Activated naive CD4-positive, alpha-beta T cell treated with anti-CD3 and anti-CD28 coated beads, Interleukin-2, amount 50 U/mL, for 72 hours (primary cell): ENCODE measurements at regions not wholly inside any gene's neighbourhood (a gene's known extent, or its start where the extent isn't known, plus 50 kb on each side); places are given as distances from the start of the nearest gene placed in this dataset.
A peak's percentile ranks its signal among the peaks of the same experiment; 100 is the strongest.

Experiments
- ATAC-seq, 2 donors: fragments of 150-1000 bp; cut with Tn5 transposase; 2 replicates each; pipeline ENCODE4 v1.10.0; 2021; ENCODE audit warnings: mild to moderate bottlenecking in 2 of 2, moderate library complexity in 2 of 2
- DNase-seq, 2 donors: peaks; one replicate each; pipeline ENCODE4 v3.0.0; 2021 to 2022; ENCODE audit warnings: low spot score in 2 of 2
- H3K27ac Mint-ChIP-seq, 2 donors: one replicate each; pipeline ENCODE4 v1.8.0; 2022; ENCODE audit warnings: mild to moderate bottlenecking in 2 of 2, mixed read lengths in 2 of 2
- H3K36me3 Mint-ChIP-seq, 2 donors: one replicate each; pipeline ENCODE4 v1.8.0; 2022; ENCODE audit warnings: mixed read lengths in 2 of 2
- H3K9me3 Mint-ChIP-seq, 2 donors: one replicate each; pipeline ENCODE4 v1.8.0; 2022; ENCODE audit warnings: mixed read lengths in 2 of 2

GRCh38 chr12:13288501-13288900 is 92.0 kb downstream of the EMP1 start:
- Mint-ChIP-seq H3K9me3 (no peaks in the 10 kb centered on the region), H3K27ac (no peak overlapping the region), H3K36me3 (no peaks in the 10 kb centered on the region)
- DNase-seq (no peak), ATAC-seq (no peak)

GRCh38 chr12:13283867-13284266 is 87.3 kb downstream of the EMP1 start:
- no peak for ATAC-seq
- DNase-seq, result no peak
- no peak overlapping the region for H3K27ac Mint-ChIP-seq
- no peaks in the 10 kb centered on the region for H3K36me3 Mint-ChIP-seq
- no peaks in the 10 kb centered on the region for H3K9me3 Mint-ChIP-seq

- Mint-ChIP-seq H3K36me3 (no peaks in the 10 kb centered on the region), H3K27ac (no peak overlapping the region), H3K9me3 (no peaks in the 10 kb centered on the region)
- ATAC-seq (no peak), DNase-seq (no peak)
These were observed 86.3 kb downstream of the EMP1 start for GRCh38 chr12:13282861-13283260.

GRCh38 chr12:13278249-13278787 is 81.8 kb downstream of the EMP1 start:
- peak in 1 of 2 donors; percentile 79 for DNase-seq
- ATAC-seq, result peak; percentile 77 to 90
- Mint-ChIP-seq H3K27ac (no peak overlapping the region), H3K36me3 (no peaks in the 10 kb centered on the region), H3K9me3 (no peaks in the 10 kb centered on the region)

GRCh38 chr12:13277293-13277692 is 80.8 kb downstream of the EMP1 start:
- peak in 1 of 2 donors; percentile 16 for ATAC-seq
- no peaks in the 10 kb centered on the region for H3K36me3 Mint-ChIP-seq
- no peaks in the 10 kb centered on the region for H3K9me3 Mint-ChIP-seq
- no peak overlapping the region for H3K27ac Mint-ChIP-seq
- DNase-seq, result no peak

GRCh38 chr12:13275241-13276085 is 78.9 kb downstream of the EMP1 start:
- Mint-ChIP-seq H3K27ac (no peak overlapping the region), H3K36me3 (no peaks in the 10 kb centered on the region), H3K9me3 (no peaks in the 10 kb centered on the region)
- ATAC-seq (no peak), DNase-seq (no peak)

- ATAC-seq (no peak), DNase-seq (no peak)
- H3K36me3 Mint-ChIP-seq, result no peaks in the 10 kb centered on the region
- no peak overlapping the region for H3K27ac Mint-ChIP-seq
- no peaks in the 10 kb centered on the region for H3K9me3 Mint-ChIP-seq
These were observed 77.3 kb downstream of the EMP1 start for GRCh38 chr12:13273850-13274249.

GRCh38 chr12:13273097-13273496 is 76.6 kb downstream of the EMP1 start:
- Mint-ChIP-seq H3K27ac (no peak overlapping the region), H3K9me3 (no peaks in the 10 kb centered on the region), H3K36me3 (no peaks in the 10 kb centered on the region)
- ATAC-seq (no peak), DNase-seq (no peak)

- DNase-seq (no peak), ATAC-seq (no peak)
- Mint-ChIP-seq H3K27ac (no peak overlapping the region), H3K36me3 (no peaks in the 10 kb centered on the region), H3K9me3 (no peaks in the 10 kb centered on the region)
These were observed 74.3 kb downstream of the EMP1 start for GRCh38 chr12:13270817-13271216.
